ENCODE measurements at regions not wholly inside any gene's neighbourhood (a gene's known extent, or its start where the extent isn't known, plus 50 kb on each side); places are given as distances from the start of the nearest gene placed in this dataset.
"Not testable (repeated sequence)": the region's sequence is repeated elsewhere in the genome, so short reads cannot be mapped to it uniquely, and the experiment has no call there.

- no peak for DNase-seq (ENCODE audit: low read depth, low spot score)
Measured at GRCh38 chr5:36423578-36424307, 122.0 kb upstream of the RANBP3L start.

DNA sequence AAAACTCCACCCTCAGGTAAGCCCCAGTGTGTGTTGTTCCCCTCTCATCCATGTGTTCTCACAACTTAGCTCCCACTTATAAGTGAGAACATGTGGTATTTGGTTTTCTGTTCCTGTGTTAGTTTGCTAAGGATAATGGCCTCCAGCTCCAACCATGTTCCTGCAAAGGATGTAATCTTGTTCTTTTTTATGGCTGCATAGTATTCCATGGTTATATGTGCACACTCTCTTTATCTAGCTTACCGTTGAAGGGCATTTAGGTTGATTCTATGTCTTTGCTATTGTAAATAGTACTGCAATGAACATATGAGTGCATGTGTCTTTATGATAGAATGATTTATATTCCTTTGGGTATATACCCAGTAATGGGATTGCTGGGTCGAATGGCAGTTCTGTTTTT is 124.4 kb upstream of the RANBP3L start:
- DNase-seq (ENCODE audit: low read depth, low spot score) = not testable (repeated sequence)

DNA sequence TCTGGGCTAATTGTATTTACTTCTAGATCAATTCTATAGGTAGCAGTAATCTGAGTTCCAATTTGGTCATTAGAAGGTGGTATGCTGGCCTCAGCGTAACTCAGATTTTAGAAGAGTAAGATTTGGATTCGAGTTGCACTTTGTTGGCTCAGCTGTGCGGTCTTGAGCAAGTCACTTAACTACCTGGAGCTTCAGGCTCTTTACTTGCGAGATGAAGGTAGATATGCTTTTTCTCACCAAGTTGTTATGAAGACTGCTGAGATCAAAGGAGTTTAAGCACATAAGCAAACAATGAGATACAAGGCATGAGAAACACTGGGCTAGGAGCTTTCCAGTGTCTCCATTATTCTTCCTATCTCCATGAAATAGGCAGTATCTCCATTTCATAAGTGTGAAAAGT is 133.8 kb upstream of the RANBP3L start:
- DNase-seq (ENCODE audit: low read depth, low spot score) = no peak

DNA sequence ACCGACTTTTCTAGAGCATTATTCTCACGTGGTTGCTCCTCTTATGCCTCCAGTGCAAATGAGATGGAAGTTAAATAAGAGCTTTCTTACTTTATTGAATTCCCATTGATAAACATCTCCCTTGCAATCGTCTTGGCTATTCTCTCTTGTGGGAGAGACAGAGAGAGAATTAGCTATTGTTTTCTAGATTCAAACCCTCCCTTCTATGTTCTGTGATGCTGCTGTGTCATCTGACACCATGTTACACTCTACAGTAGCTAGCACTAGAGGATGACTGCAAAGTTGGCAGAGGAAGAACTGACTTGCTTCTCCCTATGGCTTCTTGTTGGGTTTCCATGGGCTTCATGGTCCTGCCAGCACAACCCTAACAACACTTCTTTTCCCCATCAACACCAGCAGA is 134.6 kb upstream of the RANBP3L start:
- no peak for DNase-seq (ENCODE audit: low read depth, low spot score)

GRCh38 chr5:36438765-36439561 is 137.3 kb upstream of the RANBP3L start:
- DNase-seq (ENCODE audit: low read depth, low spot score) = no peak

- DNase-seq (ENCODE audit: low read depth, low spot score) = no peak
Measured at GRCh38 chr5:36440300-36440699, 138.6 kb upstream of the RANBP3L start.

- no peak for DNase-seq (ENCODE audit: low read depth, low spot score)
Measured at GRCh38 chr5:36441280-36441679, 139.6 kb upstream of the RANBP3L start.

GRCh38 chr5:36442352-36442751 is 140.7 kb upstream of the RANBP3L start:
- DNase-seq (ENCODE audit: low read depth, low spot score) = no peak

DNA sequence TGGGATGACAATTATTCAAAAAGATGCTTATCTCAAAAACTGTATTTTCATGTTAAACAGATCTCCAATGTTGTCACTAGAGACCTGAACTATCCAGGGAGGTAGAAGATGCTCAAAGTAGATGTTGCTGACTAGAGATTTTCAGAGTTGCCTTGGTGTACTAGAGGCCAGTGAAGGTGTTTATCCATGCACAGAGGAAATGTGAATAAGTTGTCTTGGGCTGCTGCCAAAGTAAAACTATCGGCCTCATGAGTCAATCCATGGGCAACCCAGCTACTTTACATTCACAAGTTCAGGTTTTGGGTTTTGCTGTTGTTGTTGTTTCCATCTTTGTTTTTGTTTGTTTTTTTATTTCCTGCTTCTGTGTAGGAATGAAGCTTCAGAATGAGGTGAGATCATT is 141.1 kb upstream of the RANBP3L start:
- DNase-seq (ENCODE audit: low read depth, low spot score) = no peak

DNA sequence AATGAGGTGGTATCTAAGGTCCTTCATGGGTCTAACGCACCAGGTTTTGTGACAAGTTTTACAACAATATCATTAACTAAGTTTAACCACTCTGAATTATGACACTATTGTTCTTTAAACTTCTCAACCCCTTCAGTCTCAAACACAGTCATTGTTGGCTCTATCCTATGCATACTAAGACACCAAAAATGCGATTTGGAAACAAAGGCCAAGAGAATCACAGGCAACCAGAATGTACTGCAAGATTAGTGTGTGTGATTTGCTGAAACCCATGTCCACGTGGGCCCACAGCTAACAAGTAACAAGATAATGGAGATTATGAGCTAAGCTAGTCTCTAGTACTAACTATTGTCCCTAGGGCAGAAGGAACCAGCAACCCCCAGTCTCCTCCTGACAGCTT is 142.2 kb upstream of the RANBP3L start:
- DNase-seq (ENCODE audit: low read depth, low spot score) = no peak

GRCh38 chr5:36444582-36445418 is 143.1 kb upstream of the RANBP3L start:
- no peak for DNase-seq (ENCODE audit: low read depth, low spot score)

GRCh38 chr5:36447776-36448175 is 146.1 kb upstream of the RANBP3L start:
- DNase-seq (ENCODE audit: low read depth, low spot score) = no peak

DNA sequence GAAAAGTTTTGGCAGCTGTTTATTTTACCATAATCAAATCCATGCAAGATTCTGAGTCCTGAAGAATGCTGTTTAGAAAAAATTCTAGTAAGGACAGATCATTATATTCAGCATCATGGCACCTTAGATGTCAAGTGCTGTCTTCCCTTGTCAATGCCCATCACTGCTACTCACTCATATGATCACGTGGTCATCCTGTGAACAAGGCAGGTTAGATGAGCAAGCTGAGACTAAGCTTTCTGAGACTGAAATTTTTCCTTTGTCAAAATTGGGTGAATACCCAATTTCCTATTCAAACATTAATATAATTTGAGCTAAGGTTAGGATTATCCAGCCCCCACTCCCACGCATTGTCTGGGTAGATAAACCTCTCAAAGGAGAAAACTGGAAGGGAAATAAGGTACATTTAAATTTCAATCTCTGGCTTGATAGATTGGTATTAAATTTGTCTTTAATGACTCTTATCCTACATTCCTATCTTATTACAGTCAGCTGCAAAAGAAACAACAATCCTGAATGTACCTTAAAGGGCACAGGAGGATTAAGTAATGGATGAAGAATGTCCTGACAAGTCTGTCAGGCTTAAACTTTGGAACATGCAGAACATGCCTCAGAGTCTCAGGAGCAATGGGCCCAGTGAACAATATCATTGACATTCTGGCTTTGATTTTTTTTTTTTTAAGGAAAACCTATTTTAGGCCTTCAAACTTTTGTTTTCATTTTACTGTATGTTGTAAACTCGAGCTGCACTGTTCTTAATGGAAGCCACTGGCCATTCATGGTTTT is 148.7 kb upstream of the RANBP3L start:
- no peak for DNase-seq (ENCODE audit: low read depth, low spot score)

- no peak for DNase-seq (ENCODE audit: low read depth, low spot score)
Measured at GRCh38 chr5:36452424-36453006, 150.8 kb upstream of the RANBP3L start.

DNA sequence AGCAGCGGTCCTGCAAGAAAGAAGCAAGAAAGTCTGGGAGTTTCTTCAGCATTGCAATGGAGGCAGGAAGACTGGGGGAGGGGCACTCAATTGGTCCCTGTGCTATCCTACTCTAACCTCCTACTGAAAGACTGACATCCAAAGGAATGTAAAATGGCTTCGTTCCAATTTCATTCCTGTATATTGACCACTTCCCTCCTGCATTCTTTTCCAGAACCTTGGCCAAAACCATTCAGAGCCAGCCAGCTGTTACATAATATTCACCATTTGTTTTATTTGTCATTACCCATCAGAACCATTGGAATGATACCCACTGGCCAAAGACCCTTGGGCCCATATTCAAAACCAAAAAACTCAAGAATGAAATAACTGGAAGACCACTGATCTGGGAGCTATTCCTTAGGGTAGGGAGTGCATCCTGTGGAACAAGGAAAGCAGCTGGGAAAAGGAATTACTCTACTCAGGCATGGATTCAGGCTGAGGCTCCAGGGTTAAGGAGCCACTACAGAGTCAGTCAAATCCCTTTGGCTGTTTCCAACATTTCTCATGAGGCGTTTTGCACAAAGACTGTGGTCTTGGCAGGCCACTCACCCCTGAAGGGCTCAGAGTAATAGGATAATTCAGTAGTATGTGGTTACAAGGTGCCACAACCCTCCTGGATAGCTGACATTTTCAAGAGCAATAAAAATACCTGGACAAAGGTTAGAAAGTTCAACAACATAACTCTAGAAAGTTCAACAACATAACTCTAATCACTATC is 148.7 kb upstream of the SLC1A3 start:
- no peak for DNase-seq (ENCODE audit: low read depth, low spot score)

- no peak for DNase-seq (ENCODE audit: low read depth, low spot score)
Measured at GRCh38 chr5:36458746-36459145, 147.7 kb upstream of the SLC1A3 start.

DNA sequence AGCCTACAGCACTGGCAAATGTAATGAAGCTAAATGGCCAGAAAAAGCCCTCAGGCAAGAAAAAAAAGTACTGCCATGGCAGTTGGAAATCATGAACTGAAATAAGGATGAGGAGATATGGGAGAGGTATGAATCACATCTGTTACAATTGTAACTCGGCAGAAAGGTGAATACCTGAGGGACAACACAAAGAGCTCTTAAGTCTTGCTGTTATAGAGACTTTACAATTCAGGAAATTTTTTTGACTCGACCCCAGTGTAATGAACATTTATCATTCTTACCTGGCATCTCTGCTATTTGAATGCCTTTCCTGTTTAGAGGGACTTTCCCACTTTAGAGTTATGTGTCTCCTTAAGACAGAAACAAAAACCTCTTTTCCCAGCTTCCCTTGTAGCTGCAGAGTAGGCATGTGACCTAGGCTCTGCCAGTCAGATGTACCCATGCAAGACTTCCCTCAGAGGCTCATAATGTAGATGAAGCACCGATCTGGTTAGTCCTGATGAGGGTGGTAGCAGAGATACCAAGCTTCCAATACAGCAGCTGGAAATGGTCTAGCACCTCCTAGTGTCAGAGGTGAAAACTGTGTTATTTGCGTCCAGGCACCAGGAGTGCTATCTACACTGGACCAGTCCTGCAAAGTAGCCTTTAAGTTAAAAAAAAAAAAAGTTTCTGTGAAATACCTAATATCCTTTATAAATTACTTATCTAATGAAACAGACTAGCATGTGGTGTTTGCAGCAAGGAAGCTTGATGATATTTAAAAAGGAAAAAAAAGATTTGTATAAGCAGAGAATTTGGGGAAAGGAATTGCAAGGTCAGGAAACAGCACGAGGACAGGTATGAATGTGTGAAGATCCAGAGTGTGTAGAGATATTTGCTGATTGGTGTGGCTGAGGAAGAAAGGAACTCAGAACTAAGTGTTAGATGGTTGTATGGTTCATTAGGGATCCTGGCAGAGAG is 146.9 kb upstream of the SLC1A3 start:
- no peak for DNase-seq (ENCODE audit: low read depth, low spot score)

DNA sequence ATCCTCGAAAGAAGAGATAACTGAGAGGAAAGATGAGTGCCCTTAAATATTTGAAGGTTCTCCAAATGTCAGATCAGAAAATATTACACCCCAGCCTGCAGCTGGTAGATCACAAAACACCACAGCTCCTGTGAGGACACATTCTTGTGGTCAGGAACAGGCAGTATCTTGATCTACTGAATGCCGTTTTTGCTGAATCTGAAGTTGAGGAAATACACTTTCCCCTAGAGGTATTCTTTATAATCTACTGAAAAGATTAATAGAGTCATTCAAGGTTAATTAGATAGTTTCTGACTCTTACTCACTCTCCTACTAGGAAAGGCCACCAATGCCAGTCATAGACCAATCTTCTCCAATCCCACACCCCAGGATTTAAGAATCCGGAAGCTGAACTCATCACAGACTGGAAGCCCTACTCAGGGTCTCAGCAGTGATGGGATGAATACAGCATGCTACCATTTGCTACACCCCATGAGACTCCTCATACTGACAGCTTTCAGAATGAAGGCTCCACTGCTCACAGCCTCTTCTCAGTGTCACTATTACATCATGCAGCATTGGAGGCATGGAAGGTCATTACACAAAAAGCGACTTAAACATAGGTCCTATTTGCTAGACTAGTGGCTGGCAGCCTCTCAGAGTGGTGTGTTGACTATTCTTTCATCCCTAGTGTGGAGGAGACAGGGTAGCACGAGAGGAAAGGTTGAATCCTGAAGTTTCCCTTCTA is 143.9 kb upstream of the SLC1A3 start:
- no peak for DNase-seq (ENCODE audit: low read depth, low spot score)
